ENCODE measurements at regions not wholly inside any gene's neighbourhood (a gene's known extent, or its start where the extent isn't known, plus 50 kb on each side); places are given as distances from the start of the nearest gene placed in this dataset.

GRCh38 chr14:98181241-98181640 lies 1090.8 kb downstream of the BCL11B start:
- H3K27me3 ChIP-seq, result no peaks in the 10 kb centered on the region
- H3K4me1 ChIP-seq, result no peaks in the 10 kb centered on the region
- no peak for DNase-seq
- no peak for TF ChIP-seq CTCF (IDR thresholded peaks at IDR 0.05)
- H3K27ac ChIP-seq, result no peak overlapping the region
- no peak overlapping the region for H3K4me3 ChIP-seq
- no peaks in the 10 kb centered on the region for H3K9me3 ChIP-seq
- H3K36me3 ChIP-seq, result no peaks in the 10 kb centered on the region
- intact Hi-C loops (cut with DNase I; ENCODE audit: low total_unique reads), result no loop called here

DNA sequence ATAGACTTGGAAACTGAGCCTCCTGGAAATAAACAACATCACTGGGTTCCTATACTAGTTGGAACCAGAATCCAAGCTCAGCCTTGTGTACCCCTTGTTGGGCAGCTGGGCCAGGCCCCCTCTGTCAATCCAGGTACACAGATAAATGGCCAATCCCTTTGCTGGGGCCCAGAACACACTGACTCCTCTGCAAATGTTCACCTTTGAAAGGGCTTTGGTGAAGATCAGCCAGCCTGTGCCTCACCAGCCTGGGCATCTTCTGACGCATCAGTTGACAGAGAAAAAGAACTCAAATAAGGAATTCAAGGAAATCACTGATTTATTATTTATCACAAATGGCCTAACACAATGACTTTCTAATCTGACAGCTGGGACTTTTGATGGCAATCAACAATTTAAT lies 1090.2 kb downstream of the BCL11B start:
- TF ChIP-seq CTCF (IDR thresholded peaks at IDR 0.05), result no peak
- no peaks in the 10 kb centered on the region for H3K9me3 ChIP-seq
- H3K4me3 ChIP-seq, result no peak overlapping the region
- no peak for DNase-seq
- no peak overlapping the region for H3K27ac ChIP-seq
- H3K36me3 ChIP-seq, result no peaks in the 10 kb centered on the region
- H3K27me3 ChIP-seq, result no peaks in the 10 kb centered on the region
- intact Hi-C loops (cut with DNase I; ENCODE audit: low total_unique reads), result no loop called here
- no peaks in the 10 kb centered on the region for H3K4me1 ChIP-seq

- no peaks in the 10 kb centered on the region for H3K9me3 ChIP-seq
- H3K36me3 ChIP-seq, result no peaks in the 10 kb centered on the region
- TF ChIP-seq CTCF (IDR thresholded peaks at IDR 0.05), result no peak
- no peaks in the 10 kb centered on the region for H3K27me3 ChIP-seq
- no peak overlapping the region for H3K4me3 ChIP-seq
- intact Hi-C loops (cut with DNase I; ENCODE audit: low total_unique reads), result no loop called here
- H3K4me1 ChIP-seq, result no peaks in the 10 kb centered on the region
- no peak overlapping the region for H3K27ac ChIP-seq
- DNase-seq, result no peak
Observed at GRCh38 chr14:98182393-98183055, 1089.5 kb downstream of the BCL11B start.

DNA sequence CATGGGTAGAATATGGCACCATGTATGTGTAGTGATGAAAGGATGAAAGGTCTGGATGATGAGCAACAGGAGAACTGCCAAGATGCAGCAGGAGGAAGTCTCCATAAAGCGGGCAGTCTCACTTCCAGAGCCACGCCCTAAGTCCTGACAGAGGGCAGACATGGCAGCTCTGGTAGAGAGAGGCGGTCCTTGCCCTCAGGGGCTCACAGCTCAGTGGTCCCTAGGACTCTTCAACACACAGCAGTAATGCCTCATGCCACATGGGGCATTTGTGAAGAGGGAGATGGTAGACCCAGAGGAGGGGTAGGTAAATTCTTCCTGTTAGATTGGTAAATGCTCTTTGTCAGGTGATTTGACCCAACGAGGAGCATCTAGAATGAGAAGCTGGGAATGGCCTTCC lies 1088.4 kb downstream of the BCL11B start:
- Histone ChIP-seq H3K4me1 (no peaks in the 10 kb centered on the region), H3K36me3 (no peaks in the 10 kb centered on the region), H3K9me3 (no peaks in the 10 kb centered on the region), H3K27ac (no peak overlapping the region), H3K27me3 (no peaks in the 10 kb centered on the region), H3K4me3 (no peak overlapping the region)
- no peak for DNase-seq
- intact Hi-C loops (cut with DNase I; ENCODE audit: low total_unique reads), result no loop called here
- no peak for TF ChIP-seq CTCF (IDR thresholded peaks at IDR 0.05)

DNA sequence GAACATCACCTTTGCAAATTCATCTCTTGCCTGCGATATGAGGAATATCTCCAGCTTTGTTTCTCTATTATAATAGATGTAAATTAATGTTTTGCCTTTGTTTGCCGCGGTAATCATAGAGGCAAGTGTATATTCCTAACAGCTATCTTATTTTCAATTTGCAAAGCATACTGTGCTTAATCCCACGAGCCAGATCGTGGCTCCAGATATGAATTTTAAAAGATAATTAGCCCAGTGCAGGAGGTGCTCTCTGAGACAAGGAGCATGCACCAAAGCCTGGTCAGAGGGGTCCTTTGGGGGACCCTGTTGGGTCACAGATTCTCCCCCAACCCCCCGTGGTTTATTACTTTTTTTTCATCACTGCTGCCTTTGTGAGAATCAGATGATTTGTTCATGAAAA lies 1087.5 kb downstream of the BCL11B start:
- no peak overlapping the region for H3K27ac ChIP-seq
- TF ChIP-seq CTCF (IDR thresholded peaks at IDR 0.05), result no peak
- H3K4me3 ChIP-seq, result no peak overlapping the region
- no peaks in the 10 kb centered on the region for H3K36me3 ChIP-seq
- no peaks in the 10 kb centered on the region for H3K27me3 ChIP-seq
- H3K9me3 ChIP-seq, result no peaks in the 10 kb centered on the region
- no peak for DNase-seq
- no peaks in the 10 kb centered on the region for H3K4me1 ChIP-seq
- intact Hi-C loops (cut with DNase I; ENCODE audit: low total_unique reads), result no loop called here

DNA sequence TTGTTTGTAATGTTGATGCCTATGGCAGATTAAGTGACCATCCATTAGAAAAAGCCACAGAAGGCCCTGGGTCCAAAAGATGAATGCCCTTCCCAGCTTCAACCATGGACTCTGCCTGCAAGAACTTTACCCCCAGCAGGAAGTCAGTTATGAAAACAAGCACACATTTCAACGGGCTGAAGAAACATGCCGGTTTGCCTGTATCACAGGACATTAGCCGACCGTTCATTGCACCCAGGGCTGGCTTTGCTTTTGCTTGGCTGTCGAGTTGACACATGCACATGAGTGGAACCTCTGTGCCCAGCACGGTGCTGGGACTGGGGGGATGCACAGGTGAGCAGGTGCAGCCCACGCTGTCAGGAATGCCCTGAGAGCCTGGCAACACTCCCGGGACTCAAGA lies 1087.0 kb downstream of the BCL11B start:
- no peak for DNase-seq
- no peak overlapping the region for H3K4me3 ChIP-seq
- no peaks in the 10 kb centered on the region for H3K27me3 ChIP-seq
- no peak overlapping the region for H3K27ac ChIP-seq
- no peaks in the 10 kb centered on the region for H3K4me1 ChIP-seq
- no peaks in the 10 kb centered on the region for H3K36me3 ChIP-seq
- intact Hi-C loops (cut with DNase I; ENCODE audit: low total_unique reads), result no loop called here
- H3K9me3 ChIP-seq, result no peaks in the 10 kb centered on the region
- no peak for TF ChIP-seq CTCF (IDR thresholded peaks at IDR 0.05)
